OCI-M2 (cell line): ENCODE measurements at regions not wholly inside any gene's neighbourhood (a gene's known extent, or its start where the extent isn't known, plus 50 kb on each side); places are given as distances from the start of the nearest gene placed in this dataset.
"Not testable (repeated sequence)": the region's sequence is repeated elsewhere in the genome, so short reads cannot be mapped to it uniquely, and the experiment has no call there.

ENCODE experiments used
- DNase-seq: peaks from one replicate; lab custom pipeline; 2025; ENCODE audit not compliant: unreplicated experiment; lab: John Stamatoyannopoulos, UW

DNA sequence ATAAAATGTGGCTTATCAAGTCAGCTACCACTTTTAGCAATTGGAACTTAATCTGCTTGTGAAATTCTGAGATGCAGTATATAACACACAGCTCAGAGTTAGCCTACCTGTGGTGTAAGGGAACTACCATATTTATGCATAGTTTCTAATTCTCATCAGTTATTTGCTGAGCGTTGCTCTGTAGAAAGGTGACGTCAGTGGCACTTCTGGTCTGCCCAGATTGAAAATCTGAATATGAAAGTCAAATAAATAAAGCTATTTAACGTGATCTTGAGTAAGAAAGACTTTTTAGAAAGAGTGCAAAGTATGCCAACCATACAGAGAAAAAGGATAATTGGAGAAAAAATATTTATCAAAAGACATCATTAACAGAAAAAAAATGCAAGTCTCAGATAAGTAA, 938.9 kb upstream of the NOVA1 start:
- DNase-seq: no peak

- no peak for DNase-seq
These were observed 948.3 kb upstream of the NOVA1 start for GRCh38 chr14:27546111-27546510.

DNA sequence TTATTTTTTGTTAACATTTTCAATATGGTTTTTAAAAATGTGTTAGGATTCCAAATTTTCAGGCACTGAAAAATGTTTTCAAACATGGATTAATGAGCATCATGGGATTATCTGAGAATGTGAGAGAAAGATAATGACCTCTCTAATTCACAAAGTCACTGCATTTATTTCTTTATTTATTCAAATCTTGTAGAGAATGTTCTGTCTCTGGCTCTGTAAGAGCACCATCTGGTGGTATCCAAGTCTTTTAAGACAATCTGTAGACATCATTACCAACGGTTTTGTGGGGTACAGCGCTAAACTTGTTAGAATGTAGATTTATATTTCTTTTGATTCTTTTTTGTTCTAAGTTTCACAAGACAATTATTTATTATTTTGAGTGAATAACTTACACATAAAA, 956.0 kb upstream of the NOVA1 start:
- no peak for DNase-seq

GRCh38 chr14:27557445-27557844, 959.6 kb upstream of the NOVA1 start:
- DNase-seq: no peak

GRCh38 chr14:27559848-27560247, 962.0 kb upstream of the NOVA1 start:
- no peak for DNase-seq

DNA sequence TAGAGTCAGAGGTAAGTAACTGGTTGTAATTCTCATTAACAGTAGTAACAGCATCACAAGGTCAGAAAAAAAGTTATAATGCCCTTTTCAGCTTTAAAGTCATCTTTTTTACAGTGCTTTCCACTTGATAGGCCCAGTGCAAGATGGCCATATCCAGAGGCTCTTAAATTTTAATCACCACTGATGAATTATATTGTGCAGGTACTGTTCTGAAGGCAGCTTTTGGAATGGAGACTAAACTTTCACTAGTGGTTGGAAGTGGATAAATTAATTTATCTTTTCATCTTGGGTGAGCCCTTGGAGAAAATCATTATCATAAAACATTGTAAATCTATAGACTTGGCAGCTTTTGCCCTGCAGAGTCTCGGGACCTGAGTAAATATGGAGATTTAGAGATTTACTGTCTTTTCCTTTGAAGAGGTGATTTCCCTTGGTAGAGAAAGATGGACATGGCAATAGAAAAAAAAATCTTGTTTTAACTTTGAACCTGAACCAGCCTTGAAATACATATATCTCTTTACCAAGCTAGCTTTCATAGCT, 969.1 kb upstream of the NOVA1 start:
- DNase-seq: no peak

DNA sequence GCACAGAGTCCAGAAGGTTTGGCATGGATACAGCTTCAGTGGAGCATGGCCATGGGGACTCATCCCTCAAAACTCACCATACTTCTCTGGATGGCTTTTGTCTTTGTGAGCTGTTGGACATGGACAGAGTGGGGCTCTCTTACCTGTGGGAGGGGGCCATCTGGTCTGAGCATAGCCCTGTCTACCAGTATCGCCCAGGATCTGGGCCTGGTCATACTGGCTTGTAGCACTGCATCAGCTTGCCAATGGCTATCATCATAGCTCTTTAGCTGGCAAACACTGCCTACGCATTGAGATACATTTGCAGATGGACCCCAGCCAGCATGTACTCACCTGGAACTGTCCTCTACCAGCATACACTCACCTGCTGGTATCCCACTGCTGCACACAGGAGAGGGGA, 975.2 kb upstream of the NOVA1 start:
- DNase-seq: no peak

DNA sequence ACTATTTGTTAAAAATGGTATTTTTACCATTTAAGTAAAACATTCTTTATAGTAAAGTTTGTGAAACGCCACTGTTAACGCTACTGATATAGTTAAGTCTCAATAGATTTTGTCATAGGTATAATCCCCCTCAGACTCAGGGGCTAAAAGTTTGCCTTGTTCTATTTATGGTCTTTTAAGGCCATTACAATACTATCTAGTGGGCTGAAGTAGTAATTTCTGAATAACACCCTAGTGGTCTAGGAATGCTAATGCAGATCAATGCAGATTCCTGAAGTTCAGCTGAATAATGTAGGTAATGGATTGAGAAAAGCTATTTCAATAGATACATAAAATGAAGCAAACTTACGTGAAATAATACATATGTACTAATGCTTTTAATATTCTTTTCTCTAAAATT, 989.3 kb upstream of the NOVA1 start:
- DNase-seq: no peak

DNA sequence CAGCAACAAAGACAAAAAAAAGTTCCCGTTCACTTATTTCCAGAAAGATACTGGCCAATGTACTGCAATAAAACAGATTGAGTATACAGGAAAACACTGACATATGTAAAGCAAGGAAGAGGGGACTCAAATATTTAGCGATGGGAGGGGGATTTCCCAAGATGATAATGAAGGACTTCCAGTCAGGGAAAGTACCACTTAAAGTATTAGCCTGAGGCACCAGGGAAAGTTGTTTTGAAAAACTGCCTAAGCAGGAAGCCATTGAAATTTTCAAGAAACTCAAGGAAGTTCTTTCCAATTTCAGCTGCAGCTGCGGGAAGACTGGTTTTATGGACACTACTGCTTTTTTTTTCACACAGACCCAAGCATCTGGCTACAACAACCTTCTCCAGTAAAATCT, 1007.4 kb upstream of the NOVA1 start:
- DNase-seq: no peak

GRCh38 chr14:27608377-27608776, 1010.5 kb upstream of the NOVA1 start:
- no peak for DNase-seq

DNA sequence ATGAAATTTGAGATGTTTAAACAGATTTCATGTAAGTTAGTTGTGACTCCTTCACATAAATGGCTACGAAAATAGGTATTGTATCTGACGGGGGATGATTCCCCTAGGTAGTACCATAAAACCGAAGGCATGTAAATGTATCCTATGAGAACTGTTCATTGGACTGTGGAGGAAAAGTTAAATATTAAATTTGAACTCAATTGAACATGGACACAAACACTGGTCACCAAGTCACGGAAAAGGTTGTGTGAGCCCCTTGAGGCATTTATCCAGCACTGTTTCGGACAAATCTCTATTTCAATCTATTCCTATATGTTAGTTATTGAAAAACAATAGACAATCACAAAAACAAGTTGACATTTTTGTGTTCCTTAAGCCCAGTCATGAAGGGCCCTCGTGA, 1014.3 kb upstream of the NOVA1 start:
- DNase-seq: no peak

- DNase-seq: no peak
These were observed 1015.3 kb upstream of the NOVA1 start for GRCh38 chr14:27613102-27613501.

GRCh38 chr14:27623782-27624181, 1025.9 kb upstream of the NOVA1 start:
- DNase-seq: no peak

- no peak for DNase-seq
These were observed 1036.5 kb upstream of the NOVA1 start for GRCh38 chr14:27634056-27634970.

DNA sequence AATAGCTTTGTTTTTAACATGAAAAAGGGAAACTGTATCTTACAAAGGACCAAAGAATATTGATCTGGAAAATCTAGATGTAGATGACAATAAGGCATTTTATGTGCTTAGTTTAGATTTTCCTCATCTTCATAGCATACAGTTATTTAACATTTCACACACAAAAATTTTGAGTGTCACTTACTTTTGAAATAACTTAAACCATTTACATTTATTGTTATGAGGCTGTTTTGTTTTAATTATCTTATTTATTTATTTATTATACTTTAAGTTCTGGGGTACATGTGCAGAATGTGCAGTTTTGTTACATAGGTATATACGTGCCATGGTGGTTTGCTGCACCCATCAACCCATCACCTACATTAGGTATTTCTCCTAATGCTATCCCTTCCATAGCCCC, 1042.9 kb upstream of the NOVA1 start:
- DNase-seq: not testable (repeated sequence)

DNA sequence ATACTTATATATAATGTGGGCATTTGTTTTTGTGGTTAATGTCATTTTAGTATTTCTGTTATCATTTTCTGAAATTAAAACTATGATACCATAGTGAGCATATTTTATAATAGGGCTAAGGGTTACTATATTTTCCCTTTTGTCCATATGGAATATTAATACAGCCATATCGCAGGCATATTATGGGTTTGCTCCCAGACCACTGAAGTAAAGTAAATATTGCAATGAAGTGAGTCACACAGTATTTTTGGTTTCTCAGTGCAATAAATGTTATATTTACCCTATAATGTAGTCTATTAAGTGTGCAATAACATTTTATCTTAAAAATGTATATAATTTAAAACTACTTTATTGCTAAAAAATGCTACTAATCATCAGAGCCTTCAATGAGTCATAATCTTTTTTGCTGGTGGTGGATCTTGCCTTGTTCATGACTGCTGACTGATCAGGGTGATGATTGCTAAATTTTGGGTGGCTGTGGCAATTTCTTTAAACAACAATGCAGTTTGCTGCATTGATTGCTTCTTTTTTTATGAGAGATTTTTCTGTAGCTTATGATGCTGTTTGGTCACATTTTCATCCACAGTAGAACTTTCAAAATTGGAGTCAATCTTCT, 1044.5 kb upstream of the NOVA1 start:
- DNase-seq: no peak

DNA sequence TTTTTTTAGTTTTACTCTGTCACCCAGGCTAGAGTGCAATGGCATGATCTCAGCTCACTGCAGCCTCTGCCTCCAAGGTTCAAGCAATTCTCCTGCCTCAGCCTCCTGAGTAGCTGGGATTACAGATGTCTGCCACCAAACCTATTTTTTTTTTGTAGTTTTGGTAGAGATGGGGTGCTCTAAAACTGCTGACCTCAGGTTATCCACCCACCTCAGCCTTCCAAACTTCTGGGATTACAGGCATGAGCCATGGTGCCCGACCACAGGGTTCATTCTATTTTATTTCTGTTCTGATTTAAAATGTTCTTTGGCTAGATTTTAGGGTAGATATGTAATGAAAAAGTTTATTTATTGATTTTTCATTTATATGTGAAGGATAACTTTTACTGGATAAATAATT, 1062.8 kb upstream of the NOVA1 start:
- no peak for DNase-seq

GRCh38 chr14:27668531-27668930, 1070.7 kb upstream of the NOVA1 start:
- DNase-seq: no peak

- DNase-seq: no peak
These were observed 1074.2 kb upstream of the NOVA1 start for GRCh38 chr14:27672047-27672446.

DNA sequence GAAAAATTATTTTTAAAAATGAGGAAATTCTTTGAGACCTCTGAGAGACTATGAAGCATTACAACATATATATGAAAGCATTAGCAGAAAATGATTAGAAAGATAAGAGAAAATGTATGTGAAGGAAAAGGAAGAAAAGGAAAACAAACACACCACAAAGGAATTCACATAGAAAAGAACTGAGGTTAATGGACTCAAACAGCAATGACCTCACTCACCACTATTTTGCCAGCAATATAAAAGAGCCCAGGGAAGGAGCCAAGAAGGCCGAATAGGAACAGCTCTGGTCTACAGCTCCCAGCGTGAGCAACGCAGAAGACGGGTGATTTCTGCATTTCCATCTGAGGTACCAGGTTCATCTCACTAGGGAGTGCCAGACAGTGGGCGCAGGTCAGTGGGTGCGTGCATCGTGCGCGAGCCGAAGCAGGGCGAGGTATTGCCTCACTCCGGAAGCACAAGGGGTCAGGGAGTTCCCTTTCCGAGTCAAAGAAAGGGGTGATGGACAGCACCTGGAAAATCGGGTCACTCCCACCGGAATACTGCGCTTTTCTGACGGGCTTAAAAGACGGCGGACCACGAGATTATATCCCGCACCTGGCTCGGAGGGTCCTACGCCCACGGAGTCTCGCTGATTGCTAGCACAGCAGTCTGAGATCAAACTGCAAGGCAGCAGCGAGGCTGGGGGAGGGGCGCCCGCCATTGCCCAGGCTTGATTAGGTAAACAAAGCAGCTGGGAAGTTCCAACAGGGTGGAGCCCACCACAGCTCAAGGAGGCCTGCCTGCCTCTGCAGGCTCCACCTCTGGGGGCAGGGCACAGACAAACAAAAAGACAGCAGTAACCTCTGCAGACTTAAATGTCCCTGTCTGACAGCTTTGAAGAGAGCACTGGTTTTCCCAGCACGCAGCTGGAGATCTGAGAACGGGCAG, 1075.2 kb upstream of the NOVA1 start:
- DNase-seq: not testable (repeated sequence)

DNA sequence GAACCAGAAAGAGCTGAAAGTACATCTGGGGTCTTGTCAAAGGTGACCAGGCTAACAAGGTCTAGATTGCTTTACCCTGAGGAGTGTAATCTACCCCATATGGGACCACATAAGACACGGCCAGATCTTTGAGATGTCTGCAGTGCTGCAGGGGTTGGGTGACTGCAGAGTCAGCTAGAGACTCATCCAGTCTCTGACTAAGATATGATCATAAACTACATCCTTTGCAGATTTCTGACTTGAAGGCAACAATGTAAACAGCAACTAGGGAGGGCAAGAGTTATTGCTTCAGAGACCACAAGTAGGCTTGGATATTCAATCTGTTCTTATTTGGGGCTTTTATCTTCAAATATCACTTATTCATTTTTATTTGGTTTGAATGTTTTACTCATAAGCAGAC, 1080.5 kb upstream of the FOXG1 start:
- no peak for DNase-seq
